ENCODE measurements at regions not wholly inside any gene's neighbourhood (a gene's known extent, or its start where the extent isn't known, plus 50 kb on each side); places are given as distances from the start of the nearest gene placed in this dataset.

GRCh38 chr17:17416400-17417360, 60.1 kb upstream of the MED9 start:
- Histone ChIP-seq H3K9me2 (ENCODE audit: insufficient read depth, low read length) (no peaks in the 10 kb centered on the region), H2AFZ (ENCODE audit: low read length) (peak overlapping the region; percentile 79; the same call in 1 of the 2 replicates), H3K9me3 (ENCODE audit: low read length) (peaks cover 19% of the 10 kb centered on the region; the same call in 1 of the 2 replicates), H3K36me3 (ENCODE audit: insufficient read depth, low read length) (no peaks in the 10 kb centered on the region), H3K27ac (ENCODE audit: low read depth, low read length, poor library complexity, severe bottlenecking) (no peak overlapping the region), H3K4me2 (ENCODE audit: low read length) (no peak overlapping the region), H4K20me1 (ENCODE audit: insufficient read depth, low read length) (no peaks in the 10 kb centered on the region), H3K79me2 (ENCODE audit: insufficient read depth, low read depth, low read length) (no peaks in the 10 kb centered on the region), H3K4me1 (ENCODE audit: insufficient read depth, low read length, poor library complexity, severe bottlenecking) (peaks cover 9% of the 10 kb centered on the region), H3K4me3 (ENCODE audit: low read depth, low read length, poor library complexity, severe bottlenecking) (no peak overlapping the region)
- TF ChIP-seq EZH2phosphoT487 (IDR thresholded peaks at IDR 0.05; ENCODE audit: borderline replicate concordance, low read depth, low read length): no peak
- TF ChIP-seq CTCF (conservative IDR thresholded peaks at IDR 0.05; ENCODE audit: low read length): no peak
- ChIA-PET POLR2A (interaction anchor here (0.7 kb wide), 1 partner anchor 57 kb away, joined by 3 read pairs; no protein-coding TSS in a partner anchor), CTCF (ENCODE audit: unreplicated experiment) (no interaction called here)
- intact Hi-C loops (cut with micrococcal nuclease; ENCODE audit: unreplicated experiment): no loop called here
- no TSS peak for BruUV-seq (replicated peaks)
- no peak for DNase-seq (ENCODE audit: low spot score)

- TF ChIP-seq EZH2phosphoT487 (IDR thresholded peaks at IDR 0.05; ENCODE audit: borderline replicate concordance, low read depth, low read length): no peak
- no peak for TF ChIP-seq CTCF (conservative IDR thresholded peaks at IDR 0.05; ENCODE audit: low read length)
- Histone ChIP-seq H4K20me1 (ENCODE audit: insufficient read depth, low read length) (no peaks in the 10 kb centered on the region), H3K9me2 (ENCODE audit: insufficient read depth, low read length) (no peaks in the 10 kb centered on the region), H3K27ac (ENCODE audit: low read depth, low read length, poor library complexity, severe bottlenecking) (no peak overlapping the region), H3K4me1 (ENCODE audit: insufficient read depth, low read length, poor library complexity, severe bottlenecking) (peaks cover 9% of the 10 kb centered on the region), H3K4me2 (ENCODE audit: low read length) (no peak overlapping the region), H3K79me2 (ENCODE audit: insufficient read depth, low read depth, low read length) (no peaks in the 10 kb centered on the region), H3K9me3 (ENCODE audit: low read length) (peaks cover 19% of the 10 kb centered on the region; the same call in 1 of the 2 replicates), H2AFZ (ENCODE audit: low read length) (no peak overlapping the region), H3K4me3 (ENCODE audit: low read depth, low read length, poor library complexity, severe bottlenecking) (no peak overlapping the region), H3K36me3 (ENCODE audit: insufficient read depth, low read length) (no peaks in the 10 kb centered on the region)
- no TSS peak for BruUV-seq (replicated peaks)
- DNase-seq (ENCODE audit: low spot score): no peak
- ChIA-PET CTCF (ENCODE audit: unreplicated experiment) (no interaction called here), POLR2A (interaction anchor here (0.6 kb wide), 1 partner anchor 79 kb away, joined by 4 read pairs; no protein-coding TSS in a partner anchor)
- intact Hi-C loops (cut with micrococcal nuclease; ENCODE audit: unreplicated experiment): no loop called here
These were observed 59.0 kb upstream of the MED9 start for GRCh38 chr17:17417718-17418181.

- BruUV-seq (replicated peaks): no TSS peak
- H3K36me3 ChIP-seq (ENCODE audit: insufficient read depth, low read length): no peaks in the 10 kb centered on the region
- intact Hi-C loops (cut with micrococcal nuclease; ENCODE audit: unreplicated experiment): no loop called here
- no peak for TF ChIP-seq CTCF (conservative IDR thresholded peaks at IDR 0.05; ENCODE audit: low read length)
- no peak for TF ChIP-seq EZH2phosphoT487 (IDR thresholded peaks at IDR 0.05; ENCODE audit: borderline replicate concordance, low read depth, low read length)
- no peaks in the 10 kb centered on the region for H3K79me2 ChIP-seq (ENCODE audit: insufficient read depth, low read depth, low read length)
- ChIA-PET CTCF (ENCODE audit: unreplicated experiment) (no interaction called here), POLR2A (no interaction called here)
- peaks cover 26% of the 10 kb centered on the region; the same call in 1 of the 2 replicates for H3K9me3 ChIP-seq (ENCODE audit: low read length)
- H3K27ac ChIP-seq (ENCODE audit: low read depth, low read length, poor library complexity, severe bottlenecking): no peak overlapping the region
- H3K4me1 ChIP-seq (ENCODE audit: insufficient read depth, low read length, poor library complexity, severe bottlenecking): peaks cover 9% of the 10 kb centered on the region
- H3K4me3 ChIP-seq (ENCODE audit: low read depth, low read length, poor library complexity, severe bottlenecking): no peak overlapping the region
- no peak overlapping the region for H3K4me2 ChIP-seq (ENCODE audit: low read length)
- no peaks in the 10 kb centered on the region for H3K9me2 ChIP-seq (ENCODE audit: insufficient read depth, low read length)
- DNase-seq (ENCODE audit: low spot score): no peak
- H4K20me1 ChIP-seq (ENCODE audit: insufficient read depth, low read length): no peaks in the 10 kb centered on the region
- H2AFZ ChIP-seq (ENCODE audit: low read length): no peak overlapping the region
These were observed 57.6 kb upstream of the MED9 start for GRCh38 chr17:17419166-17419565.

Data from OCI-LY7 (cell line).